K562 (cell line): ENCODE measurements at regions not wholly inside any gene's neighbourhood (a gene's known extent, or its start where the extent isn't known, plus 50 kb on each side); places are given as distances from the start of the nearest gene placed in this dataset.

ENCODE experiments used
- CBX3 ChIP-seq, 2 experiments: IDR thresholded peaks; 1 replicate in 1 of 2; 2 replicates in 1 of 2; pipeline ENCODE4 v1.6.1; 2012; ENCODE audit warnings: inconsistent platforms in 2 of 2, low read length in 2 of 2, borderline replicate concordance in 1 of 2, control low read depth in 1 of 2
- CBX5 ChIP-seq: IDR thresholded peaks from 2 replicates; pipeline ENCODE4 v1.6.1; 2014; ENCODE audit warnings: low read depth, borderline replicate concordance
- IRF1 ChIP-seq: sonication (generic); formaldehyde crosslinking; IDR thresholded peaks from 2 replicates; pipeline ENCODE4 v1.8.0; 2022; ENCODE audit warnings: missing genetic modification reagents, mild to moderate bottlenecking, borderline replicate concordance
- PHF20 ChIP-seq: fragments of 450-650 bp; IDR thresholded peaks from 2 replicates; pipeline ENCODE4 v1.6.1; 2018; ENCODE audit not compliant: partially characterized antibody
- STAT5B ChIP-seq: fragments of 250-450 bp; sonication (Bioruptor Pico); IDR thresholded peaks from 2 replicates; pipeline ENCODE4 v1.8.0; 2021; ENCODE audit warnings: mild to moderate bottlenecking, inconsistent platforms
- WHSC1 ChIP-seq: IDR thresholded peaks from one replicate; pipeline ENCODE4 v1.6.1; 2012; ENCODE audit warnings: low read length, control low read depth, inconsistent platforms
- YY1 ChIP-seq, 3 experiments: IDR thresholded peaks; 2 replicates each; pipeline ENCODE4 v1.6.1; 2011; ENCODE audit warnings: low read length in 2 of 3, mild to moderate bottlenecking in 2 of 3, moderate library complexity in 2 of 3, borderline replicate concordance in 1 of 3, control low read depth in 1 of 3, low read depth in 1 of 3; ENCODE audit not compliant: insufficient read depth in 3 of 3, insufficient replicate concordance in 2 of 3, control insufficient read depth in 1 of 3, insufficient read length in 1 of 3; ENCODE audit errors: extremely low read depth in 1 of 3
- ZBTB7A ChIP-seq: IDR thresholded peaks from 2 replicates; pipeline ENCODE4 v1.6.1; 2011; ENCODE audit warnings: low read depth, mild to moderate bottlenecking, low read length, moderate library complexity, borderline replicate concordance; ENCODE audit not compliant: control insufficient read depth
- ZFP1 ChIP-seq: fragments of 450-650 bp; formaldehyde crosslinking; IDR thresholded peaks from 2 replicates; pipeline ENCODE4 v1.4.0; 2020; ENCODE audit warnings: mild to moderate bottlenecking, mixed read lengths
- ZNF398 ChIP-seq: fragments of 250-450 bp; sonication (Bioruptor Pico); IDR thresholded peaks from 2 replicates; pipeline ENCODE4 v1.8.0; 2021; ENCODE audit warnings: moderate library complexity, mild to moderate bottlenecking, inconsistent platforms
- ZNF699 ChIP-seq: fragments of 250-450 bp; sonication (Bioruptor Pico); IDR thresholded peaks from 2 replicates; pipeline ENCODE4 v1.8.0; 2021; ENCODE audit warnings: mild to moderate bottlenecking, moderate library complexity; ENCODE audit not compliant: insufficient replicate concordance
- ZNF740 ChIP-seq, 3 experiments: fragments of 200-800 bp in 1 of 3; sonication (Bioruptor generic) in 1 of 3; sonication (generic) in 1 of 3; formaldehyde crosslinking in 1 of 3; IDR thresholded peaks; 2 replicates each; pipeline versions ENCODE4 v1.6.1 to v1.8.0; 2016 to 2022; ENCODE audit warnings: mild to moderate bottlenecking in 2 of 3, missing compliant biosample characterization in 2 of 3, missing genetic modification characterization in 2 of 3, missing genetic modification reagents in 1 of 3

- TF ChIP-seq YY1 (IDR thresholded peaks at IDR 0.05; ENCODE audit: borderline replicate concordance in 1 of 3, control insufficient read depth in 1 of 3, extremely low read depth in 1 of 3, insufficient read depth in 3 of 3, insufficient read length in 1 of 3, insufficient replicate concordance in 2 of 3, low read depth in 1 of 3, low read length in 2 of 3) (no peak), ZNF398 (no peak), ZFP1 (CRISPR knock-in tag) (no peak), CBX5 (no peak), PHF20 (no peak), CBX3 (IDR thresholded peaks at IDR 0.05; ENCODE audit: borderline replicate concordance in 1 of 2, low read length in 2 of 2) (no peak), IRF1 (CRISPR knock-in tag) (no peak), STAT5B (CRISPR knock-in tag) (no peak), ZBTB7A (no peak), ZNF740 (CRISPR knock-in tag; IDR thresholded peaks at IDR 0.05) (no peak), ZNF740 (tag; IDR thresholded peaks at IDR 0.05) (no peak), WHSC1 (no peak), ZNF699 (no peak)
These were observed 1031.6 kb upstream of the SEMA6D start (continued) for GRCh38 chr15:46685681-46686080.
